Activated T-cell treated with anti-CD3 and anti-CD28 coated beads, Interleukin-2, amount 50 U/mL, for 72 hours (primary cell): ENCODE measurements at regions not wholly inside any gene's neighbourhood (a gene's known extent, or its start where the extent isn't known, plus 50 kb on each side); places are given as distances from the start of the nearest gene placed in this dataset.

Source experiments
- ATAC-seq, 2 donors: fragments of 150-1000 bp; cut with Tn5 transposase; replicated peaks in 1 of 2; 2 replicates each; pipeline ENCODE4 v1.10.0; 2021; ENCODE audit warnings: moderate library complexity in 2 of 2, mild to moderate bottlenecking in 1 of 2
- DNase-seq, 2 donors: peaks; one replicate each; pipeline ENCODE4 v3.0.0; 2021 to 2022; ENCODE audit warnings: mixed read lengths in 1 of 2
- H3K27ac Mint-ChIP-seq: one replicate; pipeline ENCODE4 v1.8.0; 2022; ENCODE audit warnings: mild to moderate bottlenecking, moderate library complexity, mixed read lengths
- H3K27me3 Mint-ChIP-seq: one replicate; pipeline ENCODE4 v1.8.0; 2022; ENCODE audit warnings: low read depth, mixed read lengths
- H3K36me3 Mint-ChIP-seq, 2 donors: one replicate each; pipeline ENCODE4 v1.8.0; 2022; ENCODE audit warnings: mixed read lengths in 2 of 2, mild to moderate bottlenecking in 1 of 2; ENCODE audit not compliant: insufficient read depth in 2 of 2
- H3K4me1 Mint-ChIP-seq: one replicate; pipeline ENCODE4 v1.8.0; 2022; ENCODE audit warnings: low read depth, mixed read lengths
- H3K4me3 Mint-ChIP-seq, 2 donors: one replicate each; pipeline ENCODE4 v1.8.0; 2022; ENCODE audit warnings: mild to moderate bottlenecking in 2 of 2, mixed read lengths in 2 of 2, moderate library complexity in 2 of 2
- H3K9me3 Mint-ChIP-seq, 2 donors: one replicate each; pipeline ENCODE4 v1.8.0; 2022; ENCODE audit warnings: mixed read lengths in 2 of 2

DNA sequence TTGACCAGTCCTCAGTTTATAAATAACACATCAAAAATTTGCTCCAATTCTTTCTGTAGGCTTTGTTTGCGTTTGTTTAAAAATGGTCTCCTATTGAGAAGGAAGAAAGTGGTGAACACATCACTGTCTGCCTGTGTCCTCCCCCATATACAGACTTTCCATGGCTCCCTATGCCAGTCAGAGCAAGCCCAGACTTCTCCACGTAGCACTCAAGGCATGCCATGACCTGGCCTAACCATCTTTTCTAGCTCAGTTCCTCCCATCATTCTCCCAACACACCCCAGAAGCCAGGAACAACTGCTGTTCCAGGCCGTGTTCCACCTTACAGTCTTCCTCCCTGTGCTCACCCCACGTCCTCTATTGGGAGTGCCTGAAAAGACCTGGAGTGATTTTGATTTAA is 129.6 kb upstream of the ZNF618 start:
- DNase-seq (no peak), ATAC-seq (no peak)
- Mint-ChIP-seq H3K4me1 (no peaks in the 10 kb centered on the region), H3K27me3 (peaks cover 17% of the 10 kb centered on the region), H3K4me3 (no peak overlapping the region), H3K9me3 (peaks cover 6 to 12% of the 10 kb centered on the region in 2 donors), H3K27ac (no peak overlapping the region), H3K36me3 (peaks cover 2 to 4% of the 10 kb centered on the region in 2 donors)

DNA sequence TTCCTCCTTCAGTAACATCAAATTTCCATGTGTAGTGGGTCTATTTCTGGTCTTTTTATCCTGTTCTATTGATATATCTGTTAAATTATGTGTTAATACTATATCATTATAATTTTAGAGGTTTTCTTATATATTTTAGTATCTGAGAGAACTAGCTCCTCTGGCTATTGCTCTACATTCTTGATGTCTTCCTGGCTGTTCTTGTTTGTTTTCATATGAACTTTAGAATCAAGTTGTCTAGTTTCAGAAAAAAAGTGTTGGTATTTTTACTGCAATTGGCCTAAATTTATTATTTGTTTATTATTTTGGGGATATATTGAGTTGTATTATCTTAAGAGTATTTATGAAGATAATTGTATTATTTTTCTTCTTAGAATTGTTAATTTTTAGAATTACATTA is 128.0 kb upstream of the ZNF618 start:
- Mint-ChIP-seq H3K36me3 (peaks cover 2 to 4% of the 10 kb centered on the region in 2 donors), H3K27ac (no peak overlapping the region), H3K9me3 (peaks cover 6 to 12% of the 10 kb centered on the region in 2 donors), H3K27me3 (peaks cover 28% of the 10 kb centered on the region), H3K4me3 (no peak overlapping the region), H3K4me1 (no peaks in the 10 kb centered on the region)
- ATAC-seq: no peak
- DNase-seq: no peak

DNA sequence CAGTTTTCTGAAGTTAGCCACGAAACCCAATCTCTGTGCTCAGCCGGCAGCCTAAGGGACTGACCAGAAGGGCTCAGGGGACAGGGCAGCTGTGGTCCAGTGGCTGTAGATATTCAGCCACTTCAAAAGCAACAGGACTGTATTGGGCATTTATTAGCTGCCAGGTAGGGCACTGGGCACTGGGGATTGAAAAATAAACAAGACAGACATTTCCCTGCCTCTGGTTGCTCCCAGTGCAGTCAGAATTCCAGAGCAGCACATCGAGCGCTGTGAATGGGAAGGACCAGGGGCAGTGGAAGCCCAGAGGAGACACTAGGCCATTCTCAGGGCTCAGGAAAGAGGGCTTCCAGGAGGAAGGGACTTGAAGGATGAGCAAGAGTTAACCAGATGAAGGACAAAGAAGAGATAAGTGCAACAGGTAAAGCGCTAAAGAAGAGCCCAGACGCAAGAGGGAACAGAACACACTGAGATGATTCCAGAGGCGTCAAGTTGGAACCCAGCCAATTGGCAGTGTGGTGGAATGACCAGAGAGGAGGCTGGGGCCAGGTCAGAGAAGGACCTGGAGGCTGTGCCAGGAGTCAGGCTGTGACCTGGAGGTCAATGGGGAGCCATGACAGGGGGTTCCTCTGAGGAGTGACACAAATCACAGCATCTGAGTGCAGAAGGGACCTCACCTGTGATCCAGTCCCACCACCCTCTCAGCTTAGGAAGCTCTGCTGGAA is 122.5 kb upstream of the ZNF618 start:
- ATAC-seq (no peak), DNase-seq (no peak)
- H3K9me3 Mint-ChIP-seq: peaks cover 3 to 4% of the 10 kb centered on the region in 2 donors
- H3K27me3 Mint-ChIP-seq: peaks cover 31% of the 10 kb centered on the region
- H3K4me1 Mint-ChIP-seq: no peaks in the 10 kb centered on the region
- H3K36me3 Mint-ChIP-seq: peaks cover 0 to 3% of the 10 kb centered on the region in 2 donors
- H3K27ac Mint-ChIP-seq: no peak overlapping the region
- no peak overlapping the region for H3K4me3 Mint-ChIP-seq

DNA sequence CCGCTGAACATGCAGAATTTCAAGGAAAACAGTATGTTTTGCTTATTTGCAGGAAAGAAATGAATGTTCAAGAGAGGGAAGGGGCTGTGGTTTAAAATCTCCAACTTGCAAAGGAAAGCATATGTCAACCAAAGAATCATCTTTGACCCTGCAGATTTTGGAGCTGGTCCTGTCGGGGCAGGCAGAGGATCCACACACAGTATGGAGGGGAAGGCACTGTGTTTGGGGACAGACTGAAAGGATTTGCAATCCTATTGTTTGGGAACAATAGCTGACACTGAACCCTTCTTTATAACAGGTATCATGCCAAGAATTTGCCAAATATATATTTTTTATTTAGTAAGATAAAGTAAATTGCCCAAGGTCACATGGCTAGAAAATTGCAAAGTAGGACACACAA is 121.4 kb upstream of the ZNF618 start:
- no peak for DNase-seq
- H3K4me3 Mint-ChIP-seq: no peak overlapping the region
- ATAC-seq: no peak
- peaks cover 1 to 2% of the 10 kb centered on the region in 2 donors for H3K9me3 Mint-ChIP-seq
- no peak overlapping the region for H3K27ac Mint-ChIP-seq
- H3K27me3 Mint-ChIP-seq: peaks cover 43% of the 10 kb centered on the region
- peaks cover 1 to 2% of the 10 kb centered on the region in 2 donors for H3K36me3 Mint-ChIP-seq
- no peaks in the 10 kb centered on the region for H3K4me1 Mint-ChIP-seq

DNA sequence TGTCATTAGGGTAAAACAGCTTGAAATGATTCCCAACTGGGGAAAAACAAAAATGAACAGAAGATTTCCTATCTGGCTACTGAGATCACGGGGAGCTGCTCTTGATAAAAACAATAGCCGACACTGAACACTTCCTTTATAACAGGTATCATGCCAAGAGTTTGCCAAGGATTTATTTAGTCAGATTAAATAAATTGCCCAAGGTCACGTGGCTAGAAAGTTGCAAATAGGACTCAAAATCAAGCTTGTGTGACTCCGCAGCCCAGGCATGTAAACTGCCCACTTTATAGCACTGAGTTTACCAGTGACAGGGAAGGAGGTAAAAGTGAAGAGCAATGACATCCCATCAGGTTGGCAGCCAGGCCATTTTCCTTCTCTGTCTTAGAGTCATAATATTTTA is 120.7 kb upstream of the ZNF618 start:
- H3K36me3 Mint-ChIP-seq: peaks cover 1 to 2% of the 10 kb centered on the region in 2 donors
- DNase-seq (no peak), ATAC-seq (no peak)
- no peak overlapping the region for H3K27ac Mint-ChIP-seq
- H3K27me3 Mint-ChIP-seq: peaks cover 44% of the 10 kb centered on the region
- H3K9me3 Mint-ChIP-seq: peaks cover 0 to 1% of the 10 kb centered on the region in 2 donors
- no peaks in the 10 kb centered on the region for H3K4me1 Mint-ChIP-seq
- H3K4me3 Mint-ChIP-seq: no peak overlapping the region

DNA sequence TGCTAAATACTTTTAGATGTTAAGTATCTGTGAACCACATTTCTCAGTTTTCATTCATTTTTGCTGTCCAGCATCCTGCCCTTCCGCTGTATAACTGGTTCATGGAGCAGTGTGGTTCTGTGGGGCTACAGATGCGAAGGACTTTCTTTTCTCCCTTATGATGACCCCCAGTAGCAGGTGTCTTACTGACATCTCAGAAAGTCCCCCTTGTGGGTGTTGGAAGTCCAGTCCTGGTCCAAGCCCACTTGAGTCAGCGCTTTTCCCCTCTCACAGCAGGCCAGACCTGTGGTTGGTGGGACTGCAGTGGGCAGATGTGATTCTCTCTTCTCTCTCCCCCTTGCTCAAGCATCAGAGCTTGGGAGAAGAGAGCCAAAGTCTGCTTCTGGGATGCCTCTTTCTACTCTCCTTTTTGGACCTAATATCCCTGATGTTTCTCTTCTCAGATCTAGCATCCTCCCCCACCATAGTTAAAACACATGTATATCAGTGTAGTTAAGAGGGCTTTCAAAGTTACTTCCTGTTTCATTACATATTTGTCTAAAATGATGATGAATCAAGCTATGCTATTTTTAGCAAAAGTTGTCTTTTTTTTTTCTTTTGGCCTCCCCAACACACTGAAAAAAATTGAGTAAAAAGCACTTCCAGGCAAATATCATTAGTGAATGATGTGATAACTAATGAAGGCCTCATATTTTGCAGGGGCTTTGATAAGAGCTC is 119.5 kb upstream of the ZNF618 start:
- DNase-seq (no peak), ATAC-seq (no peak)
- H3K4me1 Mint-ChIP-seq: no peaks in the 10 kb centered on the region
- H3K36me3 Mint-ChIP-seq: peaks cover 0 to 2% of the 10 kb centered on the region in 2 donors
- H3K4me3 Mint-ChIP-seq: no peak overlapping the region
- peaks cover 39% of the 10 kb centered on the region for H3K27me3 Mint-ChIP-seq
- H3K27ac Mint-ChIP-seq: no peak overlapping the region
- peaks cover 0 to 1% of the 10 kb centered on the region in 2 donors for H3K9me3 Mint-ChIP-seq

DNA sequence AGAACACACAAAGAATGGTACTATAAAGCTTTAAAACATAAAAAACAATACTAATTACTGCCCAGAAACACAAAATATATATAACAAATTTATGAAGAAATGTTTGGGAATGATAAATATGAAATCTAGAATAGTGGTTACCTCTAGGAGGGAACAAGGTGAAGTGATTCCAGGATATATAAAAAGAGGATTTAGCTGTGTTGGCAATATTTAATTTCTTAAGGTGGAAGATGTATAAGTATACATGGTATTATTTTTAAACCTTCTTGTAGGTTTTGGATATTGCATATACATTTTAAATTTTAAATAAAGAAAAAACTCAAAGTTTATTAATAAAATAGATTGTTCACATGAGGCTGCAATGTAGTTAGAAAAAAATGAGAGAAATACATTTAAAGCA is 112.7 kb upstream of the ZNF618 start:
- peaks cover 1 to 2% of the 10 kb centered on the region in 2 donors for H3K36me3 Mint-ChIP-seq
- H3K4me1 Mint-ChIP-seq: no peaks in the 10 kb centered on the region
- DNase-seq: no peak
- ATAC-seq: no peak
- peaks cover 5 to 9% of the 10 kb centered on the region in 2 donors for H3K9me3 Mint-ChIP-seq
- no peak overlapping the region for H3K4me3 Mint-ChIP-seq
- no peak overlapping the region for H3K27ac Mint-ChIP-seq
- H3K27me3 Mint-ChIP-seq: peaks cover 27% of the 10 kb centered on the region

DNA sequence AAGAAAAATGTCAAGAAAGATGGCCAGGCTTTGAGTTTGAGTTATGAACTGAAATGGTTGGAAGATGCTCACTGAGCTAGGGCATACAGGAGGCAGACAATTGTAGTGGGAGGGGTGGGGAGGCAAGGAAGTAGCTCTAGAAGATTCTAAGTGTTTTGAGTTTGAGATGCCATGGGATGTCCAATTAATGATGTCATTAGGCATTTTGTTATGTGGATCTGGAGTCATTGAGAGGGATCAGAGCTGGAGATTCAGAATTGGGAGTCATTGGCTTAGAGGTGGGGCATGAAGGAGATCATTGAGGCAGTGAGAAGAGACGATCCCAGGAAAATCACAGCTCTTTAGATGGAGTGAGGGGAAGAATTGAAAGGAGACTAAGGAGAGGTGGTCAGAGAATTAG is 111.5 kb upstream of the ZNF618 start:
- peaks cover 5 to 7% of the 10 kb centered on the region in 2 donors for H3K9me3 Mint-ChIP-seq
- H3K4me3 Mint-ChIP-seq: no peak overlapping the region
- H3K27me3 Mint-ChIP-seq: peaks cover 17% of the 10 kb centered on the region
- ATAC-seq (no peak), DNase-seq (no peak)
- no peak overlapping the region for H3K27ac Mint-ChIP-seq
- H3K36me3 Mint-ChIP-seq: peaks cover 0 to 1% of the 10 kb centered on the region in 2 donors
- no peaks in the 10 kb centered on the region for H3K4me1 Mint-ChIP-seq

DNA sequence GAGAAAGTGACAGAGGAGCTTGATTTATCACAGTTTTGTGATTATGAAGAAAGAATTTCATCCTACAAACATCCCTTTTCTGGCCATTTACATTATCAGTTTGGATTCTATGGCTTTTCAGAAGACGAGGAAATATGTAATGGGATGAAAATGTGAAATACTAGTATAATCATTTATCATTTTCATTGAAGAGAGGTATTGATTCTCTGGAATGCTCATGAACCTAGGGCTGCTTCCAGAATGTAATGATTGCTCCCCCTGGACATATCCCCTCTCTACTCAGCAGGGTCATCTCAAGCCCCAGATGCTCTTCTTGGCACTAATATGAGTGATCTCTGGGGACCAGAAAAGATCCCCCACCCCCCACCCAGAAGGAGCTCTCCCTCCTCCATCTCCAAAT is 106.7 kb upstream of the ZNF618 start:
- Mint-ChIP-seq H3K27me3 (peaks cover 13% of the 10 kb centered on the region), H3K4me1 (no peaks in the 10 kb centered on the region), H3K4me3 (no peak overlapping the region), H3K27ac (no peak overlapping the region), H3K36me3 (peaks cover 0 to 1% of the 10 kb centered on the region in 2 donors), H3K9me3 (peaks cover 5 to 7% of the 10 kb centered on the region in 2 donors)
- ATAC-seq: no peak
- DNase-seq: no peak

DNA sequence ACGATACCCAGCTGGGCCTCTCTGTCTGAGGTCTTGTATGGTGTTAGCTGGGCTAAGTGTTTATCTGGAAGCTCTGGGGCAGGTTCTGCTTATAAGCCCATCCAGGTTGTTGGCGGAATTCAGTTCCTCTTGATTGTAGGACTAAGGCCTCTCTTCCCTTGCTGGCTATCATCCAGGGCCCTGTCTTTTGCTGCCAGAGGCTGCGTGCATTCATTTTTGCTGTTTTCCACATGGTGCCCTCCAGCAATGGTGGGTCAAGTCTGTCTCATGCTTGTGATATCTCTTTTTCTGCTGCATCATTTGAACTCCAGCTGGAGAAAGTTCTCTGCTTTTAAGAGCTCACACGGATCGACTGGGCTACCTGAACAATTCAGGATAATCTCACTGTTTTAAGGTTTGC is 105.7 kb upstream of the ZNF618 start:
- Mint-ChIP-seq H3K36me3 (peaks cover 0 to 1% of the 10 kb centered on the region in 2 donors), H3K9me3 (peaks cover 1 to 2% of the 10 kb centered on the region in 2 donors), H3K27me3 (peaks cover 5% of the 10 kb centered on the region), H3K4me1 (no peaks in the 10 kb centered on the region), H3K4me3 (no peak overlapping the region), H3K27ac (no peak overlapping the region)
- ATAC-seq (no peak), DNase-seq (no peak)

DNA sequence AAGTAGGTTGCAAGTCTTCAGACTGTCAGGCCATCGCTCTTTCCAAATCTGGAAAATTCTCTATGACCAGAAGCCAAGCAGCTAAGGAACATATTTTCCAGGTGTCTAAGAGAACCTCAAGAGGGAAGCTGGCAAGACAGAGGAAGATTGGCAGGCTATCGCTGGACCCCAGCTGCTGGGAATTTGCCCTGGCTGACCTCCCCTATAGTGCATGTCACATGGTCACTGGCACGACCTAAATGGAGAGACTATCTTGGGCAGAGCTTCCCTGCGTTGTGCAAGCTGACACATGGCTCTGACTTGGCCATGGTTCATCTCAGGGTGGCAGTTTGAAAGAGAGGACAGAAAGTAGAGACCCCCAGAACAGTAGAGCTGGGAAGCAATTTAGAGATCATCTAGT is 104.9 kb upstream of the ZNF618 start:
- H3K27me3 Mint-ChIP-seq: peaks cover 5% of the 10 kb centered on the region
- H3K9me3 Mint-ChIP-seq: peaks cover 1 to 2% of the 10 kb centered on the region in 2 donors
- no peak overlapping the region for H3K4me3 Mint-ChIP-seq
- H3K36me3 Mint-ChIP-seq: peaks cover 0 to 1% of the 10 kb centered on the region in 2 donors
- H3K4me1 Mint-ChIP-seq: no peaks in the 10 kb centered on the region
- H3K27ac Mint-ChIP-seq: no peak overlapping the region
- ATAC-seq: no peak
- no peak for DNase-seq

DNA sequence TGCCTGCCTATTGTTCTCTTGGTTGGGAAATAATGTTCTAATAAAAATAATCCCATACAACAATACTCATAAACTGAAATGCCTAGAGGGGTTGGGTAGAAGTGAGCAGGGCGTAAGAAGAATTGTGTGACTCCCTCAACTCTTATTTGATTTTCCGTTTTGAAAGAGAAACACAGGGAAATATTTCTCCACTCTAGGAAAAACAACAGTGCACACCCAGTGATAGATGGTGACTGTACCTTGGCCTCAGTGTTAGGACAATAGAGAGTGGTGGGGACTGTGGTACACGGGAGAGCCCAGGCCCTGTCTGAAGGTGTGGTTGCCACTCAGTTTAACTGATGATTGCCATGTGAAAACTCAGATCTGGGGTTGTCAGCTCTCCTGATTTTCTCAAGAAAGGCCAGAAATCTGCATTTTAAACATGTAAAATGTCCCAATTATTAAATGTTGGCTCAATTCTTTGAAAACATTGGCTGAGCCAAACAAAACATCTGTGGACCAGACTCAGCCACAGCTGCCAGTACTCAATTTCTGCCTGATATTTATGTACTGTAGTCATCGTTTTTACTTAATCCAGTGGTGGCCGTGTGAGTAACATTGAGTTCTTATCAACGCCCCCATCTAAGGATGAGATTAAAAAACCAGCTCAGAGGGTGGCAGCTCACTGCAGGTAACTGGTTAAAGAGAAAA is 103.8 kb upstream of the ZNF618 start:
- H3K27ac Mint-ChIP-seq: no peak overlapping the region
- H3K36me3 Mint-ChIP-seq: no peaks in the 10 kb centered on the region
- no peaks in the 10 kb centered on the region for H3K27me3 Mint-ChIP-seq
- H3K4me3 Mint-ChIP-seq: no peak overlapping the region
- DNase-seq (no peak), ATAC-seq (no peak)
- no peaks in the 10 kb centered on the region for H3K4me1 Mint-ChIP-seq
- no peaks in the 10 kb centered on the region for H3K9me3 Mint-ChIP-seq

DNA sequence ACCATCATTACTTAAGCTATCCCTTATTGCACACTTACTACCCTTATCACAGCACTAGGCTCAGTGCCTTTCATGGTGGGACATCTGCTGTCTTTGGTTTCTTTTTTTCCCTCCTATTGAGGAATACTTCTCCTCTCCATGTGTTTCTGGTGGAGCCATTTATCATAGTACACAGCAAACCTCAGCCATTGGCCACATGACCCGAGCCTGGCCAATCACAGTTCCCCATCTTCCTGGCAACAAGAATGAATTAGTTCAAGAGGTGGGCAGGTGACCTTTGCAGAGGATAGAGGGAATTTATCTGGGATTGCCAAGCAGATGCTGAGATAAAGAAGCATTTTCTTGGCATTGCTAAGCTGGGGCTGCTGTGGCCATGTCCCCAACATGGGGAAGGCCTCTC is 101.1 kb upstream of the ZNF618 start:
- H3K27me3 Mint-ChIP-seq: no peaks in the 10 kb centered on the region
- no peak for ATAC-seq
- no peak overlapping the region for H3K4me3 Mint-ChIP-seq

More for the DNA sequence above, 101.1 kb upstream of the ZNF618 start:
- Mint-ChIP-seq H3K36me3 (no peaks in the 10 kb centered on the region), H3K4me1 (no peaks in the 10 kb centered on the region), H3K9me3 (no peaks in the 10 kb centered on the region), H3K27ac (no peak overlapping the region)
- no peak for DNase-seq
